Activated CD8-positive, alpha-beta memory T cell treated with anti-CD3 and anti-CD28 coated beads, Interleukin-2, amount 10 ng/mL, durations not matched to agents 7 days and 5 days (primary cell): ENCODE measurements at regions not wholly inside any gene's neighbourhood (a gene's known extent, or its start where the extent isn't known, plus 50 kb on each side); places are given as distances from the start of the nearest gene placed in this dataset.
"Not testable (repeated sequence)": the region's sequence is repeated elsewhere in the genome, so short reads cannot be mapped to it uniquely, and the experiment has no call there.

Source experiments
- ATAC-seq: fragments of 150-1000 bp; cut with Tn5 transposase; one replicate; pipeline ENCODE4 v1.10.0; 2021; ENCODE audit warnings: moderate library complexity
- CTCF ChIA-PET: fragments of 350-600 bp; sonication (Branson Sonifier 250); formaldehyde crosslinking; loops from one replicate; lab custom pipeline; 2021; ENCODE audit warnings: antibody characterized with exemption; lab: Charles Lee
- DNase-seq: peaks from one replicate; pipeline ENCODE4 v3.0.0-alpha.2; 2020
- H3K27ac Mint-ChIP-seq: one replicate; pipeline ENCODE4 v1.8.0; 2021; ENCODE audit warnings: mild to moderate bottlenecking, mixed read lengths
- H3K27me3 Mint-ChIP-seq: one replicate; pipeline ENCODE4 v1.8.0; 2021; ENCODE audit warnings: mixed read lengths
- H3K36me3 Mint-ChIP-seq: one replicate; pipeline ENCODE4 v1.8.0; 2021; ENCODE audit warnings: mild to moderate bottlenecking, mixed read lengths
- H3K4me1 Mint-ChIP-seq: one replicate; pipeline ENCODE4 v1.8.0; 2021; ENCODE audit warnings: mixed read lengths
- H3K4me3 Mint-ChIP-seq: one replicate; pipeline ENCODE4 v1.8.0; 2021; ENCODE audit warnings: mild to moderate bottlenecking, moderate library complexity, mixed read lengths
- H3K9me3 Mint-ChIP-seq: one replicate; pipeline ENCODE4 v1.8.0; 2022; ENCODE audit warnings: low read depth, mixed read lengths

DNA sequence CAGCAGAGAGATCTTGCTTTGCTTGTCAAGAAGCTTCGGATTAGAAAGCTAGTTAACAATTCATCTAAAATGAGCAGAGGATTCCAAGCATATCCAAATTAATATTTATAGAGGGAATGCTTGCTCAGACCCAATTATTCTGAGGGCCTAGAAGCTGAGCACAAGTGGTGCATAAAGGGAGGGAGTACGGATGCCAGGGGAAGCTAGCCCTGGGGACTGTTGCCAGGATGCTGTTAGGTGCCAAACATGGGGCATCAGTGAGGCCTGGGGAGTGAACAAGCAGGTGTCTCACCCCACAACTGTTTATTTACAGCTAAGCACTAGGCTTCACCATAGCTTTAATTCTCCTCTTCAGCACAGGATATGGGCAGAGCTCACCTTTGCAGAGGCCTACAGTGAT, 684.1 kb upstream of the C16orf82 start:
- H3K4me3 Mint-ChIP-seq: no peak overlapping the region
- no peak overlapping the region for H3K27ac Mint-ChIP-seq
- DNase-seq (no peak), ATAC-seq (no peak)
- CTCF ChIA-PET: no interaction called here
- H3K9me3 Mint-ChIP-seq: peaks cover 5% of the 10 kb centered on the region
- no peaks in the 10 kb centered on the region for H3K27me3 Mint-ChIP-seq
- H3K36me3 Mint-ChIP-seq: no peaks in the 10 kb centered on the region
- H3K4me1 Mint-ChIP-seq: no peaks in the 10 kb centered on the region

DNA sequence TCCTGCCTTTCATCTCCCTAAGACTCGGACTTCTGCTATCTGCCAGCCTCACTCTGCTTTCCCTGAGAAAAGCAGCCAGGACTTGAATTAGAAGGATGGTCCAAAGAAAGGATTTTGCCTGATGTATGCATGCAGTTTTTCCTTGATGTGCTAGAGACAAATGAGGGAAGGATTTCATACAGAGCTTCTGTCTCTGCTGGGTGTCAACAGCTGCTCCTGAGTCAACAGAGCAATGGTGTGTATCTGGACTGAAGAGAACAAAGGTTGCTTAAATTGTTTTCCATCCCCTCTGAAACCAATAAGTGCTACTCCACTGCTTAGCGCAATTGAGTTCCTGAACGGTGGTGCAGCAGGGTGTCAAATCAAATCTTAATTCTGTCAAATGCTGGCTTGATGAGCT, 680.6 kb upstream of the C16orf82 start:
- CTCF ChIA-PET: no interaction called here
- no peak overlapping the region for H3K27ac Mint-ChIP-seq
- ATAC-seq: no peak
- peaks cover 4% of the 10 kb centered on the region for H3K9me3 Mint-ChIP-seq
- DNase-seq: no peak
- H3K27me3 Mint-ChIP-seq: no peaks in the 10 kb centered on the region
- H3K4me1 Mint-ChIP-seq: no peaks in the 10 kb centered on the region
- H3K4me3 Mint-ChIP-seq: no peak overlapping the region
- no peaks in the 10 kb centered on the region for H3K36me3 Mint-ChIP-seq

DNA sequence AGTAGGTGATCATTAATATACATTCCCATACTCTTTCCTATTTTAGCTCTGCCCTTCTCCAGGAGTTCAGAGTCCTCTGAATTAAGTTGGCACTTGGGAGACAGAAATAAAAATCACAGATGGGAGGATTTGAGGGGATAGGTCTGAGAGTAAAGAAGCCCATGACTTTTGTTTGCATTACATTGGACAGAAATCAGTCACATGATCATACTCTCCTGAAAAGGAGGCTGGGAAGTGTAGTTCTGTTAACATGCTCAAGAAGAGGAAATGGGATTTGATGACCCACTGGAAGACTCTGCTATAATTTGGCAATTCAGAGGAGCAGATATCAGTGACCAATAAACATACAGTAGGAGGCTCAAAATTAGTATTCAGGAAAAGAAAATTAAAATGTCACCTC, 674.9 kb upstream of the C16orf82 start:
- Mint-ChIP-seq H3K27ac (no peak overlapping the region), H3K9me3 (no peaks in the 10 kb centered on the region), H3K27me3 (peaks cover 2% of the 10 kb centered on the region), H3K36me3 (no peaks in the 10 kb centered on the region), H3K4me3 (no peak overlapping the region), H3K4me1 (no peaks in the 10 kb centered on the region)
- no peak for DNase-seq
- no peak for ATAC-seq
- CTCF ChIA-PET: no interaction called here

DNA sequence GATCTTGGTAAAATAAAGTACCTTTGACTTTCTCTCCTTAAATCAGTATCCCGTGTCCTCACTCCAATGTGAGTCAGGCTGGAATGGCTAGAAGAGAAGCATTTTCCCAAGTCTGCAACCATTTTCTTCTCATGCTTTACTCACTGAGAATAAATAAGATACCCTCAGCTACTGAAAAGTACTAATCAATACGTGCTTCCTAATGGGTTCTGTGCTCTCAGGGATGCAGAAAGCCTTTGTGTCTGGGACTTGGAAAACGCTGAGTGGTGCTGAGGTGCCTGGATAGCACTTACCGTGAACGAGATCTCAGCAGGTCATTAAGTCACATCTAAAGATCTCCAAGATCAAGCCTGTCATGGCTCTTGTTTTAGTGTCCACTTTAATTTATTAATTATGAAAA, 672.3 kb upstream of the C16orf82 start:
- CTCF ChIA-PET: no interaction called here
- Mint-ChIP-seq H3K9me3 (no peaks in the 10 kb centered on the region), H3K36me3 (no peaks in the 10 kb centered on the region), H3K27ac (no peak overlapping the region), H3K27me3 (peaks cover 2% of the 10 kb centered on the region), H3K4me3 (no peak overlapping the region), H3K4me1 (no peaks in the 10 kb centered on the region)
- no peak for ATAC-seq
- no peak for DNase-seq

DNA sequence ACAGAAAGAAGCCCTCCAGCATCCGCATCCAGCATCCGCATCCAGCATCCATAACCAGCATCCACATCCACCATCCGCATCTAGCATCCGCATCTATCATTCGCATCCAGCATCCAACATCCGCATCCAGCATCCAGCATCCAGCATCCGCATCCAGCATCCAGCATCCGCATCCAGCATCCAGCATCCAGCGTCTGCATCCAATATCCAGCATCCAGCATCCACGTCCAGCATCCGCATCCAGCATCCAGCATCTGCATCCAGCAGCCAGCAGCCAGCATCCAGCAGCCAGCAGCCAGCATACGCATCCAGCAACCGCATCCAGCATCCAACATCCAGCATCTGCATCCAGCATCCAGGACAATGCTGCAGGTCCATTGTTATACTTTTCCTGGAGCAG, 671.0 kb upstream of the C16orf82 start:
- H3K27ac Mint-ChIP-seq: no peak overlapping the region
- peaks cover 2% of the 10 kb centered on the region for H3K27me3 Mint-ChIP-seq
- no peaks in the 10 kb centered on the region for H3K4me1 Mint-ChIP-seq
- ATAC-seq (no peak), DNase-seq (no peak)
- no peak overlapping the region for H3K4me3 Mint-ChIP-seq
- H3K9me3 Mint-ChIP-seq: no peaks in the 10 kb centered on the region
- H3K36me3 Mint-ChIP-seq: no peaks in the 10 kb centered on the region
- CTCF ChIA-PET: no interaction called here

DNA sequence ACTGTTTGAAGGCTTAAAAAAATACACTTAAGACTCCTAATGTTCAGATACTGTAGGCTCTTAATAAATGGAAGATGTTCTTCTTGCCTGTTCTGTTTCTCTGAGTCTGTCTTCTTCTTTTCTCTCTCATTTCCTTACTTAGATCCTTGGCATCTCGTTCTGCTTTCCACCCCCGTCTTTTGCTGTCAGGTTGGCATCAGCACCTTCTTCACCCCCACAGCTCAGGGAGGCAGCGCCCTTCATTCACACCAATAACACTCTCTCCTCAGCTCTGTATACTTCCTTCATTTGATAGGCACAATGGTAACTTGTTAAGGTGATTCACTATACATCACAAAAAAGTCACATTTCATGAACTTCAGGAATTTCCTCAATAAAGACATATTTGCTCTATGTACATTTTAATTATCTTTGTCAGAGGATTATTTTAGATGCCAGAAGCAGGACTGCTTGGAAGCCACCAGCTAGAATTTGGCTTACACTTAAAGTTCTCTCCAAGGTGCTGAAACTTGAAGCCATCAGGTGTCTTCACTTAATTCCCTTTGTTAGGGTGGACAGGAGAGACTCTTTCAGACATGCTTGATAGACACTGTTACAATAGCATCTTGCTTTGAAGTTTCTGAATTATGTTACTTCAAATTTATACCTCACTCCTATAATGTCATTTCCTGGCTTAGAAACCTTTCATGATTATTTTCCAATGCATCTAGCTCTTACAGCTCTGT, 670.1 kb upstream of the C16orf82 start:
- H3K9me3 Mint-ChIP-seq: no peaks in the 10 kb centered on the region
- no peaks in the 10 kb centered on the region for H3K4me1 Mint-ChIP-seq
- H3K4me3 Mint-ChIP-seq: no peak overlapping the region
- no peak for ATAC-seq
- CTCF ChIA-PET: no interaction called here
- no peak for DNase-seq
- H3K27ac Mint-ChIP-seq: no peak overlapping the region
- no peaks in the 10 kb centered on the region for H3K36me3 Mint-ChIP-seq
- peaks cover 2% of the 10 kb centered on the region for H3K27me3 Mint-ChIP-seq

DNA sequence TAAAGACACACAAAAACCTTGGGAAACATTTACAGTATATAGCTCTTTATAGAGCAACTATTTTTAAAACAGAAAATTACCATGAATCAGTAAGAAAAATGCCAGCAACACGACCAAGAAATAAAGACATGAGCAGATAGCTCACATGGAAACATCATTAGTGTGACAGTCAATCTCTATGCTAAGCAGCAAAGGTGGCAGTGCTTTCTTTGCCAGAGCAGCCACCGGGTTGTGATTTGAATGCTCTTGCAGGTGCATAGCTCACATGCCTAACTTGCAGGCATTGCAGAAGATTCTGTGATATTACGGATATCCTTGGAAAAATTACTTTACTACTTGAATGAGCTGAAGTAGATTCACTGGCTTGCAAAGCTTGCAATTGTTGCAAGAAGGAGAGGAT, 652.9 kb upstream of the C16orf82 start:
- CTCF ChIA-PET: no interaction called here
- no peak for ATAC-seq

DNA sequence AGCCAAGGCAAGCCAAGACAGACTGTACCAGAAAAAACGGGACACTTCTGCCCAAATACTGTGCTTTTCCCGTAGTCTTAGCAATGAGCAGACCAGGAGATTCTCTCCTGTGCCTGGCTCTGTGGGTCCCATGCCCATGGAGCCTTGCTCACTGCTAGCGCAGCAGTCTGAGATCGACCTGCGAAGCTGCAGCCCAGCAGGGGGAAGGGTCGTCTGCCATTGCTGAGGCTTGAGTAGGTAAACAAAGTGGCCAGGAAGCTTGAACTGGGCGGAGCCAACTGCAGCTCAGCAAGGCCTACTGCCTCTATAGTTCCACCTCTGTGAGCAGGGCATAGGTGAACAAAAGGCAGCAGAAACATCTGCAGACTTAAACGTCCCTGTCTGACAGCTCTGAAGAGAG, 647.3 kb upstream of the C16orf82 start:
- H3K27ac Mint-ChIP-seq, H3K27me3 Mint-ChIP-seq, H3K4me3 Mint-ChIP-seq, ATAC-seq, H3K9me3 Mint-ChIP-seq, H3K36me3 Mint-ChIP-seq, H3K4me1 Mint-ChIP-seq, CTCF ChIA-PET, DNase-seq: not testable (repeated sequence)

More for the DNA sequence above, 652.9 kb upstream of the C16orf82 start:
- Mint-ChIP-seq H3K9me3 (no peaks in the 10 kb centered on the region), H3K4me1 (no peaks in the 10 kb centered on the region), H3K27me3 (no peaks in the 10 kb centered on the region), H3K4me3 (no peak overlapping the region), H3K27ac (no peak overlapping the region), H3K36me3 (no peaks in the 10 kb centered on the region)
- DNase-seq: no peak

DNA sequence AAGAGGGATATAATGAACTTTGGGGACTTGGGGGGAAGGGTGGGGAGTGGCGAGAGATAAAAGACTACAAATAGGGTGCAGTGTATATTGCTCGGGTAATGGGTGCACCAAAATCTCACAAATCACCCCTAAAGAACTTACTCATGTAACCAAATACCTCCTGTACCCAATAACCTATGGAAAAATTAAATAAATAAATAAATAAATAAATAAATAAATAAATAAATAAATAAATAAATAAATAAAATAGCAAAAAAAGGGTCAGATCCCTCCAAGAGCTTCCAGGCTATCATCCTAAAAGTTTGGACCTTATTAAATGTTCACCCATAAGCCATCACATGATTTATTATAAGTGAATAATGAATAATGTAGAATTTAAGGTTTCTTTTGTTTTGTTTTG, 636.1 kb upstream of the C16orf82 start:
- Mint-ChIP-seq H3K9me3 (peaks cover 5% of the 10 kb centered on the region), H3K4me3 (no peak overlapping the region), H3K27me3 (no peaks in the 10 kb centered on the region), H3K4me1 (no peaks in the 10 kb centered on the region), H3K36me3 (no peaks in the 10 kb centered on the region), H3K27ac (no peak overlapping the region)
- DNase-seq (no peak), ATAC-seq (no peak)
- CTCF ChIA-PET: no interaction called here

DNA sequence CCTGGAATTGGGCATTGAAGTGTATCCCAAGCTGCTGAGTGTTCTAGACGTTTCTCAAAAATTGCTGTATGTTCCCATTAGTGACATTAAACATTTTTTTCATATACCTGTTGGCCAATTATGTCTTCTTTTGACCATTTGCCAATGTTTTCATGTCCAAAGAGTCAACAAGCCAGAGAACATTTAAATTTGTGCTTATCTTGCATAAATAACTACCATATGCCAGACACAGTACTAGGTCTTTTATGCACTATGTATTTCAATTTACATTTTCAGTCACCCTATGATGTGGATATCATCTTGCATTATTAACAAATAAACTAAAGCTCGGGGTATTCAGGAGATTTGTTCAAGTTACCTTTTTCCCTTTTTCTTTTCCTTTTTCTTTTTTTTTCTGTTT, 632.9 kb upstream of the C16orf82 start:
- ATAC-seq (no peak), DNase-seq (no peak)
- Mint-ChIP-seq H3K4me1 (no peaks in the 10 kb centered on the region), H3K9me3 (peaks cover 5% of the 10 kb centered on the region), H3K27me3 (no peaks in the 10 kb centered on the region), H3K36me3 (no peaks in the 10 kb centered on the region), H3K27ac (no peak overlapping the region), H3K4me3 (no peak overlapping the region)
- CTCF ChIA-PET: no interaction called here

DNA sequence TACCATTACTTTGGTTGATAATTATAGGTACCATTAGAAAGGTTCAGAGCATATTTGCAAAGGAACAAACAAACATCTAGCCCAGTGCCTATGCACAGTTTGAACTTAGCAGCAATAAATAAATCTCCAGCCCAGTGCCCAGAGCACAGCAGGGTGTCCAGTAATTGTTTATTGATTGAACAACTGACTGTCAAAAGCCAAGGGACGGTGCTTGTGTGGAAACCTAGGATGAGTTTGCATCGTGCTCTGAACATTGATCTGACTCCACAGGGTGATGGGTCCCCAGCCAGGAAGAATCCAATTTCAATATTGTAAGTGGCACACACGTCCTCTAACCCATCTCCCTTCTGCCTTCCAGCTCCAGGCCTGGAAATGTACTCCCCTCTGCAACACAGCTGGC, 625.5 kb upstream of the C16orf82 start:
- no peak for DNase-seq
- CTCF ChIA-PET: no interaction called here
- Mint-ChIP-seq H3K36me3 (no peaks in the 10 kb centered on the region), H3K9me3 (peaks cover 2% of the 10 kb centered on the region), H3K27me3 (no peaks in the 10 kb centered on the region), H3K4me3 (no peak overlapping the region), H3K4me1 (no peaks in the 10 kb centered on the region), H3K27ac (no peak overlapping the region)
- ATAC-seq: no peak

DNA sequence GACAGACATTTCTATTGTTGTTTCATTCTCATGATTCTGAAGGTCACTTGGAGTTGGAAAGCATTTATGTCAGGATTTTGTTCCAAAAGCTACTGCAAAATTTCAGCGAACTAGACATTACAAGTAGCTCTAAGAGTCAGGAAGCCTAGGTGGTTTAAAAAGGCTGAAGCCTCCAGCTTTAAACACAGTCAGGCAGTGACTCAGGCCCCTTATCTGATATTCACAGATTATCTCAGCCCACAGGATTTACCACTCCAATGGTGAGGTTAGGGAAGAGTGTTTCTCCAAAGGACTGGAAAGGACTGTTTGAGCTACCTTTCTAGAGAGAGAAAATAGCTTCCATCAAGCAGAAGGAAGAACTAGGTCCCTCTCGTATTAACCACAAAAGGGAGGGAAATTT, 624.4 kb upstream of the C16orf82 start:
- no peaks in the 10 kb centered on the region for H3K36me3 Mint-ChIP-seq

DNA sequence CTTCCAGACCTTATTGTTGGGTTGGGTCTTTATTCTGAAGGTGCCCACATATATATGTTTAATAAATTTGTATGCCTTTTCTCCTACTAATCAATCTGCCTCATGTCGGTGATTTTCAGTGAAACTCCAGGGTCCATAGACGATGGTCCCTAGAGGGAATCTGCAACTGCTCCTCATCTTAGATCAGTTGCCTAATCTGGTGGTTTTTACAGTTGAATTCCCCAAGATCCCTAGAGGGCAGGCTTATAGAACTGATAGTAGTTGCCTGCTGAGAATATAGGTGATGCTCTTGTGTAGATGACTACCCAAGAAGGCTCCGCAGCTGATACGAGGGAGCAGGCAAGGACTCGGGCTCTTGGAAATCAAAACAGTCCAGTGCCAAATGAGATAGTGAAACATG, 619.2 kb upstream of the C16orf82 start:
- CTCF ChIA-PET: no interaction called here
- H3K27me3 Mint-ChIP-seq: no peaks in the 10 kb centered on the region
- no peaks in the 10 kb centered on the region for H3K9me3 Mint-ChIP-seq
- H3K4me1 Mint-ChIP-seq: no peaks in the 10 kb centered on the region
- DNase-seq: no peak
- ATAC-seq: no peak
- no peak overlapping the region for H3K27ac Mint-ChIP-seq
- H3K36me3 Mint-ChIP-seq: no peaks in the 10 kb centered on the region
- H3K4me3 Mint-ChIP-seq: no peak overlapping the region

More for the DNA sequence above, 624.4 kb upstream of the C16orf82 start:
- ATAC-seq: no peak
- Mint-ChIP-seq H3K9me3 (peaks cover 2% of the 10 kb centered on the region), H3K4me1 (no peaks in the 10 kb centered on the region), H3K4me3 (no peak overlapping the region), H3K27ac (no peak overlapping the region), H3K27me3 (no peaks in the 10 kb centered on the region)
- CTCF ChIA-PET: no interaction called here
- DNase-seq: no peak

DNA sequence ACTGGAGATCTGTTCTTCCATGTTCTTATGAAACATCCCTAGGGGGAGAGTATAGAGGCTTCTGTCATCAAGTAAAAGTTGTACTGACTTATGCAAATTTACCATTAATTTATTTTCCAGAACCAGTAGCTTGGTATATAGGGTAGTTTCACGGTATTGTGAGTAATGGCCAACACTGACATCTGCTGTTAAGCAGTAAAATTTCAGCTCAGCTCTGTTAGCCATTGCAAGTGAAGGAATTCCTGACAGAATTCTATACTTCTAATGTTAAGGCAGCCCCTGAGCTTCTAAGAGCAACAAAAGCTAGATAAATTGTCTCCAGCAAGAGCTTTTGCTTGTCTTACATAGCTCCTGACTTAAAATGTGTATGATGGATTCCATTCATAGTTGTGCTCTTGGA, 613.5 kb upstream of the C16orf82 start:
- DNase-seq: no peak
- Mint-ChIP-seq H3K36me3 (no peaks in the 10 kb centered on the region), H3K27ac (no peak overlapping the region), H3K9me3 (no peaks in the 10 kb centered on the region), H3K4me3 (no peak overlapping the region), H3K4me1 (no peaks in the 10 kb centered on the region), H3K27me3 (no peaks in the 10 kb centered on the region)
- CTCF ChIA-PET: no interaction called here
- no peak for ATAC-seq

DNA sequence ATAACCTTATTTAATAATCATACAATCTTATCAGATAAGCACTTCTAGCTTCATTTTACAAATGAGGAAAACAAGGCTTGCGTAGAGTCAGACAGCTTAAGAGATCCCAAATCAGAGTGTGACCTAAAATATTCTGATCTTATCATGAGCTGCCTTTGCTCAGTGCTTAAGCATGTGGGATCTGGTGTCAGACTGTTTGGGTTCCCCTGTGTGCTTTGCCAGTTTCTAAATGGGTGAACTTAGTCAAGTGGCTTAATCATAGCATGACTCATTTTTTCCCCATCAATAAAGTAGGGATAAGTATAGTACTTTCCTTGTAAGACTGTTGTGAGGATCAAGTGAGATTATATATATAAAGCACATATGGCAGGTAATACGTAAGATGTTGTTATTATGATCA, 612.6 kb upstream of the C16orf82 start:
- Mint-ChIP-seq H3K36me3 (no peaks in the 10 kb centered on the region), H3K9me3 (no peaks in the 10 kb centered on the region), H3K4me1 (no peaks in the 10 kb centered on the region), H3K27me3 (no peaks in the 10 kb centered on the region), H3K4me3 (no peak overlapping the region), H3K27ac (no peak overlapping the region)
- CTCF ChIA-PET: no interaction called here
- ATAC-seq (no peak), DNase-seq (no peak)
